GM12878 (cell line): ENCODE measurements at regions not wholly inside any gene's neighbourhood (a gene's known extent, or its start where the extent isn't known, plus 50 kb on each side); places are given as distances from the start of the nearest gene placed in this dataset.

Experiments
- ATAC-seq: fragments of 200-7000 bp; cut with Tn5 transposase; 3 replicates; pipeline ENCODE4 v1.9.1; 2020; ENCODE audit warnings: mild to moderate bottlenecking, moderate library complexity
- BruUV-seq: library from RNA; stranded (reverse); fragments of 400-500 nt; replicated peaks from 2 replicates; lab custom pipeline; 2021; lab: Mats Ljungman, UMichigan
- CTCF ChIA-PET: fragments of 300-600 bp; sonication (Branson Sonifier 250); formaldehyde crosslinking; extraction: SDS; loops from one replicate; lab custom pipeline; 2021; ENCODE audit warnings: inconsistent platforms; lab: Yijun Ruan, JAX
- POLR2A ChIA-PET: fragments of 350-600 bp; formaldehyde crosslinking; extraction: SDS; loops from one replicate; lab custom pipeline; 2021; ENCODE audit warnings: inconsistent platforms; lab: Charles Lee
- RAD21 ChIA-PET: fragments of 300-600 bp; sonication (Branson Sonifier 250); formaldehyde crosslinking; loops from one replicate; lab custom pipeline; 2023; ENCODE audit warnings: antibody characterized with exemption; ENCODE audit not compliant: unreplicated experiment; lab: Charles Lee
- SMC1A ChIA-PET: fragments of 300-600 bp; sonication (Branson Sonifier 250); formaldehyde crosslinking; loops from one replicate; lab custom pipeline; 2023; ENCODE audit not compliant: unreplicated experiment, uncharacterized antibody; lab: Charles Lee
- DNase-seq: peaks from one replicate; pipeline ENCODE4 v3.0.0-alpha.2; 2011; ENCODE audit warnings: low read depth, low spot score
- FAIRE-seq: peaks from 3 replicates; lab custom pipeline; 2011; peaks lifted over from hg19 to GRCh38; lab: Jason Lieb, UNC
- H2AFZ ChIP-seq: 2 replicates; pipeline ENCODE4 v1.6.0; 2011; ENCODE audit warnings: low read depth, low read length, control low read depth; ENCODE audit not compliant: control insufficient read depth
- H3K27ac ChIP-seq: 2 replicates; pipeline ENCODE4 v1.5.1; 2011; ENCODE audit warnings: control low read depth; ENCODE audit not compliant: control insufficient read depth, insufficient read depth
- H3K27me3 ChIP-seq, 2 experiments: replicated peaks in 1 of 2; 2 replicates each; pipeline versions ENCODE4 v1.6.0 to v1.6.1; 2011; ENCODE audit warnings: low read length in 1 of 2; ENCODE audit not compliant: control insufficient read depth in 2 of 2, insufficient read depth in 2 of 2
- H3K36me3 ChIP-seq, 2 experiments: 2 replicates each; pipeline ENCODE4 v1.5.1; 2011; ENCODE audit warnings: low read length in 1 of 2; ENCODE audit not compliant: control insufficient read depth in 2 of 2, insufficient read depth in 2 of 2
- H3K4me1 ChIP-seq: 2 replicates; pipeline ENCODE4 v1.6.1; 2011; ENCODE audit warnings: mild to moderate bottlenecking, low read length, moderate library complexity, mixed read lengths; ENCODE audit not compliant: control insufficient read depth, insufficient read depth
- H3K4me2 ChIP-seq: 2 replicates; pipeline ENCODE4 v1.6.0; 2011; ENCODE audit warnings: control low read depth; ENCODE audit not compliant: control insufficient read depth, insufficient read depth
- H3K4me3 ChIP-seq: fragments of 200-600 bp; sonication (generic); 2 replicates; pipeline ENCODE4 v1.5.1; 2016
- H3K79me2 ChIP-seq: 2 replicates; pipeline ENCODE4 v1.6.0; 2011; ENCODE audit warnings: low read length; ENCODE audit not compliant: control insufficient read depth, insufficient read depth
- H3K9ac ChIP-seq: 2 replicates; pipeline ENCODE4 v1.8.0; 2011; ENCODE audit warnings: low read length, control low read depth, mixed read lengths; ENCODE audit not compliant: control insufficient read depth, insufficient read depth
- H3K9me3 ChIP-seq: replicated peaks from 3 replicates; pipeline ENCODE4 v1.5.1; 2011; ENCODE audit warnings: mild to moderate bottlenecking, low read length; ENCODE audit not compliant: control insufficient read depth, insufficient read depth
- H4K20me1 ChIP-seq: 2 replicates; pipeline ENCODE4 v1.6.0; 2011; ENCODE audit not compliant: control insufficient read depth, insufficient read depth
- BRCA1 ChIP-seq: IDR thresholded peaks from 2 replicates; pipeline ENCODE4 v1.6.1; 2011; ENCODE audit warnings: low read depth, low read length, improper control_type of control experiment
- FOXK2 ChIP-seq: fragments of 450-650 bp; IDR thresholded peaks from 2 replicates; pipeline ENCODE4 v1.6.1; 2017; ENCODE audit warnings: mild to moderate bottlenecking, moderate library complexity
- HDAC2 ChIP-seq: fragments of 200-600 bp; sonication (generic); IDR thresholded peaks from 2 replicates; pipeline ENCODE4 v1.6.1; 2017
- LARP7 ChIP-seq: fragments of 450-650 bp; IDR thresholded peaks from 2 replicates; pipeline ENCODE4 v1.6.1; 2017; ENCODE audit warnings: mild to moderate bottlenecking
- NR2F1 ChIP-seq: fragments of 450-650 bp; conservative IDR thresholded peaks from 2 replicates; pipeline ENCODE4 v1.6.1; 2017; ENCODE audit warnings: mild to moderate bottlenecking
- PAX5 ChIP-seq: IDR thresholded peaks from 2 replicates; pipeline ENCODE4 v1.6.1; 2011; ENCODE audit warnings: low read depth, low read length, borderline replicate concordance
- SREBF2 ChIP-seq: IDR thresholded peaks from 2 replicates; pipeline ENCODE4 v1.6.1; 2012; ENCODE audit warnings: mild to moderate bottlenecking, low read length
- WRNIP1 ChIP-seq: IDR thresholded peaks from 2 replicates; pipeline ENCODE4 v1.6.1; 2011; ENCODE audit warnings: low read depth, low read length, improper control_type of control experiment, borderline replicate concordance
- ZNF384 ChIP-seq: IDR thresholded peaks from 2 replicates; pipeline ENCODE4 v1.6.1; 2012; ENCODE audit warnings: low read depth, mild to moderate bottlenecking, low read length, improper control_type of control experiment, borderline replicate concordance
- WGBS: methylation state at CpG from one replicate; pipeline ENCODE4 v1.1.6; 2016; ENCODE audit warnings: low lambda C conversion rate; ENCODE audit not compliant: insufficient replicate concordance, insufficient coverage; ENCODE audit errors: missing lambda C conversion rate; 5-methylcytosine and 5-hydroxymethylcytosine counted together
- in situ Hi-C: fragments of 300-500 bp; cut with MboI; formaldehyde crosslinking; loops from 9 replicates; pipeline ENCODE4 v1.14.3; 2018; ENCODE audit warnings: mixed read lengths
- intact Hi-C: fragments of 100-400 bp; cut with micrococcal nuclease; formaldehyde crosslinking; loops from one replicate; pipeline ENCODE4 v1.14.2; 2022; ENCODE audit not compliant: unreplicated experiment
- TF ChIP-seq, protein P1 (sequence below): fragments of 450-650 bp; IDR thresholded peaks from 2 replicates; pipeline ENCODE4 v1.6.1; 2017; ENCODE audit warnings: borderline replicate concordance
- TF ChIP-seq, protein P2 (sequence below): fragments of 450-650 bp; IDR thresholded peaks from 2 replicates; pipeline ENCODE4 v1.6.1; 2018; ENCODE audit warnings: mild to moderate bottlenecking, low read depth, moderate library complexity; ENCODE audit not compliant: partially characterized antibody

DNA sequence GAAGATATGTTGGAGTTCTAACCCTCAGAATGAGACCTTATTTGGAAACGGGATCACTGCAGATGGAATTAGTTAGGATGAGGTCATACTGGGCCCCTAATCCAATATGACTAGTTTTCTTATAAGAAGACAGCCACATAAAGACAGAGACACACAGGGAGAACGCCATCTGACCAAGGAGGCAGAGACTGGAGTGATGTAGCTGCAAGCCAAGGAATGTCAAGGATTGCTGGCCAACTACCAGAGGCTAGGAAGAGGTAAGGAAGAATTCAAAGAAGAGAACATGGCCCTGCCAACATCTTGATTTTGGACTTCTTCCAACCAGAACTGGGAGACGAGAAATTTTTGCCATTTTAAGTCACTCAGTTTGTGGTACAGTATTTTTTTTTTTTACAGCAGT, 152.8 kb upstream of the DIPK2B start:
- POLR2A ChIA-PET = no interaction called here
- TF ChIP-seq ZNF384 (no peak), SREBF2 (no peak), FOXK2 (no peak), NR2F1 (no peak), LARP7 (no peak), BRCA1 (no peak), HDAC2 (no peak), WRNIP1 (no peak), PAX5 (no peak)
- TF ChIP-seq, protein P1, sequence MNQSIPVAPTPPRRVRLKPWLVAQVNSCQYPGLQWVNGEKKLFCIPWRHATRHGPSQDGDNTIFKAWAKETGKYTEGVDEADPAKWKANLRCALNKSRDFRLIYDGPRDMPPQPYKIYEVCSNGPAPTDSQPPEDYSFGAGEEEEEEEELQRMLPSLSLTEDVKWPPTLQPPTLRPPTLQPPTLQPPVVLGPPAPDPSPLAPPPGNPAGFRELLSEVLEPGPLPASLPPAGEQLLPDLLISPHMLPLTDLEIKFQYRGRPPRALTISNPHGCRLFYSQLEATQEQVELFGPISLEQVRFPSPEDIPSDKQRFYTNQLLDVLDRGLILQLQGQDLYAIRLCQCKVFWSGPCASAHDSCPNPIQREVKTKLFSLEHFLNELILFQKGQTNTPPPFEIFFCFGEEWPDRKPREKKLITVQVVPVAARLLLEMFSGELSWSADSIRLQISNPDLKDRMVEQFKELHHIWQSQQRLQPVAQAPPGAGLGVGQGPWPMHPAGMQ = no peak
- TF ChIP-seq, protein P2, sequence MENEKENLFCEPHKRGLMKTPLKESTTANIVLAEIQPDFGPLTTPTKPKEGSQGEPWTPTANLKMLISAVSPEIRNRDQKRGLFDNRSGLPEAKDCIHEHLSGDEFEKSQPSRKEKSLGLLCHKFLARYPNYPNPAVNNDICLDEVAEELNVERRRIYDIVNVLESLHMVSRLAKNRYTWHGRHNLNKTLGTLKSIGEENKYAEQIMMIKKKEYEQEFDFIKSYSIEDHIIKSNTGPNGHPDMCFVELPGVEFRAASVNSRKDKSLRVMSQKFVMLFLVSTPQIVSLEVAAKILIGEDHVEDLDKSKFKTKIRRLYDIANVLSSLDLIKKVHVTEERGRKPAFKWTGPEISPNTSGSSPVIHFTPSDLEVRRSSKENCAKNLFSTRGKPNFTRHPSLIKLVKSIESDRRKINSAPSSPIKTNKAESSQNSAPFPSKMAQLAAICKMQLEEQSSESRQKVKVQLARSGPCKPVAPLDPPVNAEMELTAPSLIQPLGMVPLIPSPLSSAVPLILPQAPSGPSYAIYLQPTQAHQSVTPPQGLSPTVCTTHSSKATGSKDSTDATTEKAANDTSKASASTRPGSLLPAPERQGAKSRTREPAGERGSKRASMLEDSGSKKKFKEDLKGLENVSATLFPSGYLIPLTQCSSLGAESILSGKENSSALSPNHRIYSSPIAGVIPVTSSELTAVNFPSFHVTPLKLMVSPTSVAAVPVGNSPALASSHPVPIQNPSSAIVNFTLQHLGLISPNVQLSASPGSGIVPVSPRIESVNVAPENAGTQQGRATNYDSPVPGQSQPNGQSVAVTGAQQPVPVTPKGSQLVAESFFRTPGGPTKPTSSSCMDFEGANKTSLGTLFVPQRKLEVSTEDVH = no peak
- Histone ChIP-seq H3K36me3 (no peaks in the 10 kb centered on the region), H3K9me3 (no peaks in the 10 kb centered on the region), H3K4me3 (no peak overlapping the region), H3K27ac (no peak overlapping the region), H3K79me2 (no peaks in the 10 kb centered on the region), H3K4me1 (no peaks in the 10 kb centered on the region), H3K4me2 (no peak overlapping the region), H2AFZ (no peak overlapping the region), H3K9ac (no peak overlapping the region), H3K27me3 (no peaks in the 10 kb centered on the region), H4K20me1 (no peaks in the 10 kb centered on the region)
- SMC1A ChIA-PET = no interaction called here
- RAD21 ChIA-PET = no interaction called here
- intact Hi-C loops (no loop called here), in situ Hi-C loops (no loop called here)
- 0% methylated on average over 3 of the region's 3 CpGs for WGBS
- CTCF ChIA-PET = no interaction called here
- no peak for ATAC-seq
- no peak for FAIRE-seq
- no TSS peak for BruUV-seq
- DNase-seq = no peak
